Small intestine (tissue), 7 donors: ENCODE measurements at regions not wholly inside any gene's neighbourhood (a gene's known extent, or its start where the extent isn't known, plus 50 kb on each side); places are given as distances from the start of the nearest gene placed in this dataset.

Experiments
- DNase-seq, 2 donors: peaks; one replicate each; pipeline versions ENCODE4 v3.0.0 to v3.0.0-alpha.2; 2013
- FAIRE-seq: peaks from 2 replicates; lab custom pipeline; 2012; peaks lifted over from hg19 to GRCh38; lab: Jason Lieb, UNC
- H3K27ac ChIP-seq, 3 donors: one replicate each; pipeline ENCODE4 v1.5.1; 2013; ENCODE audit warnings: low read length in 2 of 3, mild to moderate bottlenecking in 2 of 3, control low read depth in 1 of 3, inconsistent platforms in 1 of 3, low read depth in 1 of 3, moderate library complexity in 1 of 3
- H3K27me3 ChIP-seq, 3 donors: one replicate each; pipeline ENCODE4 v1.6.1; 2013; ENCODE audit warnings: low read length in 3 of 3, inconsistent platforms in 1 of 3; ENCODE audit not compliant: control insufficient read depth in 3 of 3, insufficient read depth in 3 of 3
- H3K36me3 ChIP-seq, 3 donors: one replicate each; pipeline ENCODE4 v1.6.1; 2013; ENCODE audit warnings: low read length in 3 of 3, inconsistent platforms in 1 of 3, low read depth in 1 of 3, mild to moderate bottlenecking in 1 of 3, moderate library complexity in 1 of 3; ENCODE audit not compliant: control insufficient read depth in 3 of 3, insufficient read depth in 2 of 3
- H3K4me1 ChIP-seq, 3 donors: one replicate each; pipeline ENCODE4 v1.6.1; 2013; ENCODE audit warnings: low read length in 2 of 3, inconsistent platforms in 1 of 3, low read depth in 1 of 3, mild to moderate bottlenecking in 1 of 3, moderate library complexity in 1 of 3; ENCODE audit not compliant: control insufficient read depth in 3 of 3, insufficient read depth in 2 of 3
- H3K4me3 ChIP-seq, 3 donors: one replicate each; pipeline ENCODE4 v1.5.1; 2013; ENCODE audit warnings: low read length in 3 of 3, control low read depth in 1 of 3, inconsistent platforms in 1 of 3, low read depth in 1 of 3, mild to moderate bottlenecking in 1 of 3, moderate library complexity in 1 of 3
- H3K9me3 ChIP-seq, 2 donors: one replicate each; pipeline ENCODE4 v1.6.1; 2013; ENCODE audit warnings: low read depth in 1 of 2, low read length in 1 of 2; ENCODE audit not compliant: control insufficient read depth in 2 of 2, insufficient read depth in 1 of 2
- WGBS, 3 donors: extraction: QIAGEN DNeasy Blood & Tissue Kit; methylation state at CpG; one replicate each; pipeline ENCODE4 v1.1.7; 2013; 5-methylcytosine and 5-hydroxymethylcytosine counted together
- donor health status: healthy with polysubstance abuse.
- donor health status: control.
- donor health status: control.
- donor health status: Bipolar disorder and iron deficiency.
- donor health status: healthy.

GRCh38 chr14:51307551-51307950 is 67.5 kb downstream of the TMX1 start:
- Histone ChIP-seq H3K27me3 (no peaks in the 10 kb centered on the region), H3K36me3 (no peaks in the 10 kb centered on the region), H3K4me1 (no peaks in the 10 kb centered on the region), H3K9me3 (no peaks in the 10 kb centered on the region), H3K27ac (no peak overlapping the region), H3K4me3 (no peak overlapping the region)
- FAIRE-seq: no peak
- DNase-seq: no peak
- WGBS, 3 donors: 85 to 97% (median 95%) methylated on average over 1 of the region's 1 CpG

- no peaks in the 10 kb centered on the region for H3K36me3 ChIP-seq
- no peak for DNase-seq
- no peak overlapping the region for H3K27ac ChIP-seq
- FAIRE-seq: no peak
- H3K4me1 ChIP-seq: no peaks in the 10 kb centered on the region
- H3K27me3 ChIP-seq: no peaks in the 10 kb centered on the region
- no peaks in the 10 kb centered on the region for H3K9me3 ChIP-seq
- no peak overlapping the region for H3K4me3 ChIP-seq
Observed at GRCh38 chr14:51308866-51309265, 68.8 kb downstream of the TMX1 start.

GRCh38 chr14:51310505-51310944 is 70.5 kb downstream of the TMX1 start:
- no peaks in the 10 kb centered on the region for H3K27me3 ChIP-seq
- 57 to 93% (median 91%) methylated on average over 1 of the region's 1 CpG for WGBS, 3 donors
- FAIRE-seq: no peak
- no peak overlapping the region for H3K4me3 ChIP-seq
- no peaks in the 10 kb centered on the region for H3K4me1 ChIP-seq
- H3K9me3 ChIP-seq: no peaks in the 10 kb centered on the region
- no peaks in the 10 kb centered on the region for H3K36me3 ChIP-seq
- no peak overlapping the region for H3K27ac ChIP-seq
- peak in 1 of 2 donors; percentile 20 for DNase-seq

- Histone ChIP-seq H3K36me3 (no peaks in the 10 kb centered on the region), H3K9me3 (no peaks in the 10 kb centered on the region), H3K4me3 (no peak overlapping the region), H3K27ac (no peak overlapping the region), H3K27me3 (no peaks in the 10 kb centered on the region), H3K4me1 (no peaks in the 10 kb centered on the region)
- DNase-seq: no peak
- FAIRE-seq: no peak
- WGBS, 3 donors: 82 to 83% (median 83%) methylated on average over 4 of the region's 4 CpGs
Observed at GRCh38 chr14:51314321-51315015, 74.4 kb downstream of the TMX1 start.

GRCh38 chr14:51317373-51317772 is 77.3 kb downstream of the TMX1 start:
- 78 to 87% (median 85%) methylated on average over 2 of the region's 2 CpGs for WGBS, 3 donors
- DNase-seq: no peak
- FAIRE-seq: no peak

GRCh38 chr14:51318813-51319597 is 79.0 kb downstream of the TMX1 start:
- FAIRE-seq (no peak), DNase-seq (no peak)
- no peak overlapping the region for H3K4me3 ChIP-seq
- 50 to 62% (median 53%) methylated on average over 6 of the region's 6 CpGs for WGBS, 3 donors
- H3K9me3 ChIP-seq: no peaks in the 10 kb centered on the region
- peak overlapping the region in 1 of 3 donors; percentile 36 for H3K27ac ChIP-seq
- no peaks in the 10 kb centered on the region for H3K36me3 ChIP-seq
- H3K27me3 ChIP-seq: no peaks in the 10 kb centered on the region
- H3K4me1 ChIP-seq: no peaks in the 10 kb centered on the region

More at GRCh38 chr14:51317373-51317772, 77.3 kb downstream of the TMX1 start:
- no peaks in the 10 kb centered on the region for H3K36me3 ChIP-seq
- no peak overlapping the region for H3K4me3 ChIP-seq
- no peaks in the 10 kb centered on the region for H3K27me3 ChIP-seq
- no peaks in the 10 kb centered on the region for H3K9me3 ChIP-seq
- no peak overlapping the region for H3K27ac ChIP-seq
- no peaks in the 10 kb centered on the region for H3K4me1 ChIP-seq

GRCh38 chr14:51321036-51321435 is 81.0 kb downstream of the TMX1 start:
- H3K27me3 ChIP-seq: no peaks in the 10 kb centered on the region
- DNase-seq (no peak), FAIRE-seq (no peak)
- WGBS, 3 donors: 48 to 72% (median 53%) methylated on average over 3 of the region's 3 CpGs
- no peaks in the 10 kb centered on the region for H3K4me1 ChIP-seq
- H3K36me3 ChIP-seq: no peaks in the 10 kb centered on the region
- no peak overlapping the region for H3K27ac ChIP-seq
- H3K9me3 ChIP-seq: no peaks in the 10 kb centered on the region
- no peak overlapping the region for H3K4me3 ChIP-seq

GRCh38 chr14:51323492-51323891 is 83.4 kb downstream of the TMX1 start:
- Histone ChIP-seq H3K9me3 (no peaks in the 10 kb centered on the region), H3K36me3 (no peaks in the 10 kb centered on the region), H3K4me1 (peaks cover 0 to 4% (median 0%) of the 10 kb centered on the region in 3 donors), H3K27me3 (no peaks in the 10 kb centered on the region), H3K27ac (no peak overlapping the region), H3K4me3 (no peak overlapping the region)
- no peak for DNase-seq
- FAIRE-seq: no peak
- 75 to 84% (median 81%) methylated on average over 3 of the region's 3 CpGs for WGBS, 3 donors
